BLaER1 treated with 17β-estradiol and CSF1 and Interleukin-3, amounts not matched to agents 10 nM and 100 nM (cell line): ENCODE measurements at regions not wholly inside any gene's neighbourhood (a gene's known extent, or its start where the extent isn't known, plus 50 kb on each side); places are given as distances from the start of the nearest gene placed in this dataset.

Source experiments
- H3K27ac ChIP-seq, 11 experiments: shearing (Covaris generic); formaldehyde crosslinking; 2 replicates each; pipeline ENCODE4 v1.8.1; 2022
- H3K27me3 ChIP-seq, 11 experiments: shearing (Covaris generic); formaldehyde crosslinking; 2 replicates each; pipeline ENCODE4 v1.8.1; 2022
- H3K36me3 ChIP-seq, 11 experiments: shearing (Covaris generic); formaldehyde crosslinking; 2 replicates each; pipeline ENCODE4 v1.8.1; 2022
- H3K4me1 ChIP-seq, 10 experiments: shearing (Covaris generic); formaldehyde crosslinking; 2 replicates each; pipeline ENCODE4 v1.8.1; 2022
- H3K4me2 ChIP-seq, 11 experiments: shearing (Covaris generic); formaldehyde crosslinking; 2 replicates each; pipeline ENCODE4 v1.8.1; 2022
- H3K4me3 ChIP-seq, 10 experiments: shearing (Covaris generic); formaldehyde crosslinking; 2 replicates each; pipeline ENCODE4 v1.8.1; 2022
- H3K9ac ChIP-seq, 11 experiments: shearing (Covaris generic); formaldehyde crosslinking; 2 replicates each; pipeline ENCODE4 v1.8.1; 2022
- H3K9me3 ChIP-seq, 11 experiments: shearing (Covaris generic); formaldehyde crosslinking; replicated peaks in 1 of 11; 2 replicates each; pipeline ENCODE4 v1.8.1; 2022
- H4K20me1 ChIP-seq, 11 experiments: shearing (Covaris generic); formaldehyde crosslinking; 2 replicates each; pipeline ENCODE4 v1.8.1; 2022
- Cebpa-rat ChIP-seq, 11 experiments: shearing (Covaris generic); IDR thresholded peaks; 2 replicates each; pipeline ENCODE4 v1.8.1; 2022

DNA sequence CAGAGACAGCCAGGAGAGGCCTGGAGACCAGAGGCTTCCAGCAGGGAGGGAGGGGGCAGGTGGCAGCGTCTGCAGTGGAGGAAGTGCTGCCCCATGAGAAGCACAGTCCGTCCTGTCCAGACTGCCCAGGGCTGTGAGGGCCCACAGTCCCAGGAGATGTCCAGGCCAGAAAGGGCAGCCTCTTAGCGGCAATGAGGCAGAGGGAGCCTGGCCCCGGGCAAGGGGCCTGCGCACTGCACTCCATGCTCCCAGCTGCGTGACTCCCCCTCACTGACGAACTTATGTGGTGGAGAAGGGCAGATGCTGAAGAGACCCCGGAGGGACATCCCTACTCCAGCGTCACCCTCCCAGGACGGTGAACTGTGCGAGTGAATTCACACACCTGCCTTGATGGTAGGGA lies 115.3 kb downstream of the SOX1 start:
- H3K9me3 ChIP-seq: peaks cover 0 to 28% (median 5%) of the 10 kb centered on the region in 11 experiments; a peak in 9 of 22 replicates
- no peak overlapping the region for H3K4me3 ChIP-seq
- no peak for TF ChIP-seq Cebpa-rat (IDR thresholded peaks at IDR 0.05)
- no peaks in the 10 kb centered on the region for H3K36me3 ChIP-seq
- peak overlapping the region in 1 of 11 experiments; percentile 16; a peak in 1 of 22 replicates for H3K27ac ChIP-seq
- peak overlapping the region in 8 of 11 experiments; percentile 21 to 83 (median 51); a peak in 17 of 22 replicates for H3K4me2 ChIP-seq
- H3K4me1 ChIP-seq: peaks cover 26 to 57% (median 49%) of the 10 kb centered on the region in 10 experiments
- H3K27me3 ChIP-seq: peaks cover 0 to 99% (median 15%) of the 10 kb centered on the region in 11 experiments; a peak in 13 of 22 replicates
- no peak overlapping the region for H3K9ac ChIP-seq
- peaks cover 0 to 54% (median 0%) of the 10 kb centered on the region in 11 experiments; a peak in 9 of 22 replicates for H4K20me1 ChIP-seq

DNA sequence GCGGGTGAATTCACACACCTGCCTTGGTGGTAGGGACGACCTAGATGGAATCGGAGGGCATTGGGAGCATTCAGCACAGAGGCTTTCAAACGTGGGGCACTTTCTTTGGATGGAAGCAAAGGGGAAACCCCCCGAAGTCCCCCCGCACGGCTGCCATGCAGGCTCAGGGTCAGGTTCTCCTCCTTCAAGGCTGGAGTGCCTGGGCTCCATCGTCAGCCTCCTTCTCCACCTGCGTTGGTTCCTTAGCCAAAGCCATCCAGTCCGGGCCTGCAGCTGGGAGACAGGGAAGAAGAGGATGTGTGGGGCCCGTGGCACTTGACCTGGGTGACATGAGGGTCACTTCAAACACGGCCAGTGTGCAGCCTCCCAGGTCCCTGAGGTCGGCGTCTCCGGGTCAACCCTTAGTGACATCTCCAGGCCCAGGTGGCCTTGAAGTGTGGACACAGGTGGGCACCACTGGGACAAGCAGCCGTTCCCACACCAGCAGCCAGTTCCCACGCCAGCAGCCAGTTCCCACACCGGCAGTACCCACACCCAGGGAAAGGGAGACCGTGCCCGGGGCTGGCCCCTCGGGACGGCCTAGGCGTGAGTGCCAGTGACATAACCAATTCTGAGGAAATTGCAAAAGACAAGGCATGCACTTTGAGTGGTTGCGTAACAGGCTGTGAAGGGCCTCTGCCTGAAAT lies 116.0 kb downstream of the SOX1 start:
- Histone ChIP-seq H4K20me1 (peaks cover 0 to 46% (median 0%) of the 10 kb centered on the region in 11 experiments; a peak in 9 of 22 replicates), H3K36me3 (no peaks in the 10 kb centered on the region), H3K27ac (peak overlapping the region in 7 of 11 experiments; percentile 29 to 76 (median 73); a peak in 13 of 22 replicates), H3K9me3 (peaks cover 0 to 35% (median 9%) of the 10 kb centered on the region in 11 experiments; a peak in 9 of 22 replicates), H3K27me3 (peaks cover 0 to 98% (median 11%) of the 10 kb centered on the region in 11 experiments; a peak in 11 of 22 replicates), H3K9ac (0 out of 22 replicates have a peak overlapping the region, but pooled peaks of 1 of the 11 experiments have one; percentile 56), H3K4me1 (peaks cover 26 to 57% (median 49%) of the 10 kb centered on the region in 10 experiments), H3K4me3 (peak overlapping the region in 2 of 10 experiments; percentile 26 to 30; a peak in 2 of 20 replicates), H3K4me2 (peak overlapping the region; percentile 66 to 88 (median 81))
- peak; percentile 46 to 97 (median 91); a peak in 20 of 22 replicates for TF ChIP-seq Cebpa-rat (IDR thresholded peaks at IDR 0.05)

DNA sequence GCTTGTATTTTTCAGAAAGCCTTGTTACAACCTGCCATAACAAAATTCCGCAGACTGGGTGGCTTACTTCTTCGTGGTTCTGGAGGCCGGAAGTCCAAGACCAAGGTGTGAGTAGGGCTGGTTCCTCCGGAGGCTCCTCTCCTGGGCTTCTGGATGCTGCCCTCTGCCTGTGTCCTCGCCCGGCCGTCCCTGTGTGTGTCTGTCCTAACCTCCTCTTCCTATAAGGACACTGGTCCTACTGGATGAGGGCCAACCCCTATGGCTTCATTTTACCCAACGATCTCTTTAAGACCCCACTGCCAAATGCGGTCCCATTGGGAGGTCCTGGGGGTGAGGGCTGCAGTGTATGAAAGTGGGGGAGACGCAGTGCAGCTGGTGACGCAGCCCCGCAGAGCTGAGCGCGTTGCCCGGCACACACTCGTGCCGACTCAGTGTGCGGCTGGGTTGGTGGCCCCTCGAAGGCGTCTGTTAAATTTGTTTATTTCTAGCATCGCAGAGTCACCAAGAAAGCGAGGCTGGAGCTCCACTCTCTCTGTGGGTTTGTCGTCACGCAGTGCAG lies 116.7 kb downstream of the SOX1 start:
- H3K4me2 ChIP-seq: peak overlapping the region; percentile 66 to 88 (median 81)
- peak overlapping the region in 5 of 11 experiments; percentile 25 to 56 (median 43); a peak in 7 of 22 replicates for H3K9ac ChIP-seq

DNA sequence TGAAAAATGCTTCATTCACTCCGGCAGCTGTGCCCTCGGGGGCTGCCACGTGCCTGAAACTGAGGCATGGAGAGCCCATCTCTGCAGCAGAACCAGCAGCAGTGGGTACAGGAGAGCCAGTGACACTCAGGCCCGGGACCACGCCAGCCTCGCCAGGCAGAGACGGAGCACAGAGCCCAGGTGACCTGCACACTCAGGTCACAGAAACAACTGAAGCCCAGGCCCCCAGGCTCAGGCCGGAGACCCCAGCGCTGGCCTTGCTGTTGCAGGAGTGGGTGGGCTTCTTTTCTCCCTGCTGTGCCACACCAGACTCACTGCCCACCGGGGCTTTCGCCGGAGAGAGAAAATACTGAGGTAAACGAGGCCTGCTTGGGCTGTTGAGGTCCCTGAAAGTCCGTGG lies 117.3 kb downstream of the SOX1 start:
- peaks cover 31 to 65% (median 59%) of the 10 kb centered on the region in 10 experiments for H3K4me1 ChIP-seq
- no peak overlapping the region for H3K4me3 ChIP-seq
- H3K27me3 ChIP-seq: peaks cover 0 to 86% (median 3%) of the 10 kb centered on the region in 11 experiments; a peak in 11 of 22 replicates
- no peak for TF ChIP-seq Cebpa-rat (IDR thresholded peaks at IDR 0.05)
- H3K36me3 ChIP-seq: no peaks in the 10 kb centered on the region
- peak overlapping the region in 2 of 11 experiments; percentile 29 to 46; a peak in 4 of 22 replicates for H3K9ac ChIP-seq
- H4K20me1 ChIP-seq: peaks cover 0 to 33% (median 0%) of the 10 kb centered on the region in 11 experiments; a peak in 6 of 22 replicates
- peak overlapping the region; percentile 66 to 88 (median 81) for H3K4me2 ChIP-seq
- H3K9me3 ChIP-seq: peaks cover 0 to 48% (median 9%) of the 10 kb centered on the region in 11 experiments; a peak in 9 of 22 replicates
- H3K27ac ChIP-seq: peak overlapping the region in 5 of 11 experiments; percentile 57 to 76 (median 73); a peak in 9 of 22 replicates

More for the DNA sequence above, 116.7 kb downstream of the SOX1 start:
- Histone ChIP-seq H3K4me1 (peaks cover 26 to 60% (median 52%) of the 10 kb centered on the region in 10 experiments), H3K9me3 (peaks cover 0 to 42% (median 9%) of the 10 kb centered on the region in 11 experiments; a peak in 9 of 22 replicates), H3K27me3 (peaks cover 0 to 92% (median 9%) of the 10 kb centered on the region in 11 experiments; a peak in 11 of 22 replicates), H3K4me3 (peak overlapping the region in 2 of 10 experiments; percentile 26 to 30; a peak in 2 of 20 replicates), H3K36me3 (no peaks in the 10 kb centered on the region), H4K20me1 (peaks cover 0 to 40% (median 0%) of the 10 kb centered on the region in 11 experiments; a peak in 9 of 22 replicates), H3K27ac (peak overlapping the region in 8 of 11 experiments; percentile 26 to 76 (median 67); a peak in 15 of 22 replicates)
- TF ChIP-seq Cebpa-rat (IDR thresholded peaks at IDR 0.05): peak in 1 of 11 experiments; percentile 38; a peak in 1 of 22 replicates

DNA sequence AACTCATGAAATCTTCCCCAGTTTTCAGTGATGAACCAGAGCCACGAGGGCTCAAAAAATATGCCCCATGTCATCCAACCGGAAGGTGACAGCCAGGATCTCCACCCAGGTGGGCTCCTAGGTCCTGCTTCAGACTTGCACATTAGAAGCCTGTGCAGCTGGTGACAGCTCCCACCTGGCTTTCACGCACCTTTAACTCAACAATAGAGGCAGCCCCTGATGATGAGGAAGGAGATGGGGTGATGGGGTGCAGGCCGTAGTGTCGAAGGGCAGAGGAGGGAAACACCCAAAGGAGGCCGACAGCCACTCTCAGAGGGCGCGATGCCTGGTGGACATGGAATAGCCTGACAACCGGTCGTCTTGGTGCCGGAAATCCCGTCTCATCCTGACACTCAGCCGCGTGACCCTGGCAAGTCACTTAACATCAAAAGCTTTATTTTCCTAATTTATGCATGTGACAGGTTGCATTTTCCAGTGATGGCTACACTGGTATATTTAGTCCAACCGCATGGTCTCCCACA lies 118.0 kb downstream of the SOX1 start:
- peaks cover 0 to 29% (median 0%) of the 10 kb centered on the region in 11 experiments; a peak in 6 of 22 replicates for H4K20me1 ChIP-seq
- H3K4me1 ChIP-seq: peaks cover 34 to 66% (median 61%) of the 10 kb centered on the region in 10 experiments
- no peak overlapping the region for H3K9ac ChIP-seq
- no peak overlapping the region for H3K4me3 ChIP-seq
- H3K4me2 ChIP-seq: peak overlapping the region in 6 of 11 experiments; percentile 43 to 86 (median 68); a peak in 11 of 22 replicates
- H3K27me3 ChIP-seq: peaks cover 0 to 79% (median 0%) of the 10 kb centered on the region in 11 experiments; a peak in 10 of 22 replicates
- H3K27ac ChIP-seq: peak overlapping the region in 3 of 11 experiments; percentile 73 to 76 (median 73); a peak in 1 of 22 replicates
- no peak for TF ChIP-seq Cebpa-rat (IDR thresholded peaks at IDR 0.05)
- peaks cover 0 to 55% (median 9%) of the 10 kb centered on the region in 11 experiments; a peak in 10 of 22 replicates for H3K9me3 ChIP-seq
- no peaks in the 10 kb centered on the region for H3K36me3 ChIP-seq

DNA sequence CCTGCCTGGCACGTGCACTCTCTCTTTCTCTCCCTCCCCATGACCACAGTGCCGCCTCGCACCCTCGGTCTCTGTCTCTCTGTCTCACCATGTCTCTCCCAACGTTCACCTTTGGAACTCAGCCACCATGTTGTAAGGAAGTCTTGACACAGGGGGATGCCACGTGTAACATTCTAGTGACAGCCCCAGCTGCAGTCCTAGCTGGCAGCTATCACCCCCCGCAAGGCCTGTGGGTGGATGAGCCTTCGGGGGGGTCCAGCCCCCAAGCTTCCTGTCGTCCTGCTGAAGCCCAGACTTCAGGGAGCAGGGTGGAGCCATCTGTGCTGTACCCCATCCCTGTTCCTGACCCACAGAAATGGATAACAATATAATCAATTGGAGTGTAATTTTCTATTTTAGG lies 118.5 kb downstream of the SOX1 start:
- H3K9ac ChIP-seq: no peak overlapping the region
- no peak for TF ChIP-seq Cebpa-rat (IDR thresholded peaks at IDR 0.05)
- peaks cover 0 to 29% (median 0%) of the 10 kb centered on the region in 11 experiments; a peak in 6 of 22 replicates for H4K20me1 ChIP-seq
- H3K4me1 ChIP-seq: peaks cover 37 to 66% (median 61%) of the 10 kb centered on the region in 10 experiments
- H3K27me3 ChIP-seq: peaks cover 0 to 76% (median 0%) of the 10 kb centered on the region in 11 experiments; a peak in 9 of 22 replicates
- H3K27ac ChIP-seq: no peak overlapping the region
- peak overlapping the region in 8 of 11 experiments; percentile 40 to 86 (median 54); a peak in 13 of 22 replicates for H3K4me2 ChIP-seq
- H3K4me3 ChIP-seq: no peak overlapping the region
- H3K9me3 ChIP-seq: peaks cover 0 to 60% (median 9%) of the 10 kb centered on the region in 11 experiments; a peak in 10 of 22 replicates
- H3K36me3 ChIP-seq: no peaks in the 10 kb centered on the region

DNA sequence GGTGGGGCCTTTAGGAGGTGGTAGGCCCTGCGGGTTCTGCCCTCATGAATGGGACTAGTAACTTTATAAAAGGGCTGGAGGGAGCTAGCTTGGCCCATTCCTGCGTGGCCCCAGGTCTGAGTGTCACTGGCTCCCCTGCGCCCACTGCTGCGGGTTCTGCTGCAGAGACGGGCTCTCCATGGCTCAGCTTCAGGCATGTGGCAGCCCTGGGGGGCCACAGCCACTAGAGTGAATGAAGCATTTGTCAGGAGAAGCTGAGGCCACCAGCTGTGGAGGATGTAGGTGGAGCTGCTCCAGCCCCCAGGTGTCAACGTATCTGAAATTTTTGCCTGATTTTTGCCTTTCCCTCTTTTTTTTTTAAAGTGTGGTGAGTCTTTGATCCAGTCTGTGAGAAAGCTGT lies 119.1 kb downstream of the SOX1 start:
- no peak overlapping the region for H3K4me3 ChIP-seq
- peaks cover 0 to 66% (median 9%) of the 10 kb centered on the region in 11 experiments; a peak in 10 of 22 replicates for H3K9me3 ChIP-seq
- no peak overlapping the region for H3K27ac ChIP-seq
- no peak overlapping the region for H3K9ac ChIP-seq
- peaks cover 0 to 23% (median 0%) of the 10 kb centered on the region in 11 experiments; a peak in 6 of 22 replicates for H4K20me1 ChIP-seq
- peaks cover 37 to 66% (median 61%) of the 10 kb centered on the region in 10 experiments for H3K4me1 ChIP-seq
- no peak for TF ChIP-seq Cebpa-rat (IDR thresholded peaks at IDR 0.05)
- peaks cover 0 to 69% (median 0%) of the 10 kb centered on the region in 11 experiments; a peak in 8 of 22 replicates for H3K27me3 ChIP-seq
- H3K4me2 ChIP-seq: peak overlapping the region in 8 of 11 experiments; percentile 37 to 86 (median 54); a peak in 15 of 22 replicates
- H3K36me3 ChIP-seq: no peaks in the 10 kb centered on the region
